ENCODE measurements at regions not wholly inside any gene's neighbourhood (a gene's known extent, or its start where the extent isn't known, plus 50 kb on each side); places are given as distances from the start of the nearest gene placed in this dataset.

DNA sequence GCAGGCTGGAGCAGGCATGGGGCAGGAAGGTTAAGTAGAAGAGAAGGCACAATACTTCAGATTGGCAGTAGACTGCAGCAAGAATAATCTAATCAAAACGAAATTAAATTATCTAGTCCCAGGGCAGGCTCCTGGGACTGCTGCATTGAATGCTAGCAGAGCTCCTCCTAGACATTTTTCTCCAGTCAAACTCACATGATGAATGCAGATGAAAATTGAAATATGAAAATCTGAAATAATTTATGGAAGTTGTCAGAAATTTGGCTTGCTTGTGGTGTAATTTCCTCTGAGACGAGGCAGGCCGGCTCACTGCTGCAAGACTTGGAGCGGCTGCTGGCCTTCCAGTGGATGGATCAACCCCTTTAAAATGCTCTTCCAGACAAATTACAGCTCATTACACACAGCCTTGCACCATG lies 78.0 kb upstream of the TMEM33 start:
- H3K36me3 ChIP-seq (ENCODE audit: control insufficient read depth in 2 of 2, extremely low read depth in 1 of 2, insufficient read depth in 2 of 2, low read length in 2 of 2), result no peaks in the 10 kb centered on the region
- no peaks in the 10 kb centered on the region for H4K20me1 ChIP-seq (replicated peaks; ENCODE audit: control insufficient read depth, extremely low read depth, insufficient read depth, low read length)
- H3K27me3 ChIP-seq (ENCODE audit: control insufficient read depth in 2 of 2, insufficient read depth in 2 of 2, low read length in 2 of 2), result peaks cover 20 to 51% of the 10 kb centered on the region in 2 experiments
- no peaks in the 10 kb centered on the region for H3K4me1 ChIP-seq (ENCODE audit: control insufficient read depth, extremely low read depth, insufficient read depth, low read length)
- no peak for TF ChIP-seq POLR2A (IDR thresholded peaks at IDR 0.05; ENCODE audit: low read depth, low read length)
- no peak for TF ChIP-seq GATA2 (IDR thresholded peaks at IDR 0.05; ENCODE audit: insufficient read depth, insufficient read length, low read depth, low read length)
- TF ChIP-seq EZH2 (IDR thresholded peaks at IDR 0.05; ENCODE audit: borderline replicate concordance, low read depth, low read length, severe bottlenecking), result no peak
- TF ChIP-seq MYC (IDR thresholded peaks at IDR 0.05; ENCODE audit: low read depth, low read length), result no peak
- no peak for TF ChIP-seq POLR2AphosphoS5 (IDR thresholded peaks at IDR 0.05; ENCODE audit: insufficient read depth, low read depth, low read length)
- TF ChIP-seq, protein P1, sequence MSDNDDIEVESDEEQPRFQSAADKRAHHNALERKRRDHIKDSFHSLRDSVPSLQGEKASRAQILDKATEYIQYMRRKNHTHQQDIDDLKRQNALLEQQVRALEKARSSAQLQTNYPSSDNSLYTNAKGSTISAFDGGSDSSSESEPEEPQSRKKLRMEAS (IDR thresholded peaks at IDR 0.05; ENCODE audit: insufficient read depth, insufficient read length), result no peak
- TF ChIP-seq JUN (IDR thresholded peaks at IDR 0.05; ENCODE audit: borderline replicate concordance, insufficient read depth, insufficient read length, low read depth), result no peak
- no peak for TF ChIP-seq CTCF (IDR thresholded peaks at IDR 0.05; ENCODE audit: extremely low read depth in 1 of 2, insufficient read depth in 1 of 2, low read depth in 1 of 2, low read length in 2 of 2)
- no peak for TF ChIP-seq FOS (IDR thresholded peaks at IDR 0.05; ENCODE audit: borderline replicate concordance, insufficient read depth, low read length)
- H2AFZ ChIP-seq (ENCODE audit: low read depth, low read length), result no peak overlapping the region
- H3K9me1 ChIP-seq (replicated peaks; ENCODE audit: control insufficient read depth, extremely low read depth, insufficient read depth, low read length), result no peaks in the 10 kb centered on the region
- H3K9me3 ChIP-seq (replicated peaks; ENCODE audit: control insufficient read depth, insufficient read depth, low read length), result no peaks in the 10 kb centered on the region
- H3K4me3 ChIP-seq (replicated peaks in 1 of 3; ENCODE audit: insufficient read depth in 1 of 3, low read depth in 1 of 3, low read length in 3 of 3), result no peak overlapping the region
- intact Hi-C loops (cut with micrococcal nuclease), result no loop called here
- no TSS peak for BruUV-seq (replicated peaks)
- no peak for FAIRE-seq
- no peak for DNase-seq (ENCODE audit: low read depth, low spot score)
- dilution Hi-C loops (cut with MboI; ENCODE audit: extremely low pct_ligation_motif_present, low sequenced_read_pairs), result no loop called here
- H3K27ac ChIP-seq (ENCODE audit: insufficient read depth, low read depth, low read length), result no peak overlapping the region
- no peaks in the 10 kb centered on the region for H3K79me2 ChIP-seq (ENCODE audit: control insufficient read depth, insufficient read depth, low read length)
- CTCF ChIA-PET, result interaction anchor here (0.8 kb wide), 1 partner anchor 93 kb away, joined by 3 read pairs; no protein-coding TSS in a partner anchor
- H3K4me2 ChIP-seq (ENCODE audit: insufficient read depth, low read length), result no peak overlapping the region
- POLR2A ChIA-PET, result no interaction called here
- H3K9ac ChIP-seq (replicated peaks; ENCODE audit: extremely low read depth, insufficient read depth, low read length), result no peak overlapping the region
